ENCODE measurements at regions not wholly inside any gene's neighbourhood (a gene's known extent, or its start where the extent isn't known, plus 50 kb on each side); places are given as distances from the start of the nearest gene placed in this dataset.
"Not testable (repeated sequence)": the region's sequence is repeated elsewhere in the genome, so short reads cannot be mapped to it uniquely, and the experiment has no call there.

DNA sequence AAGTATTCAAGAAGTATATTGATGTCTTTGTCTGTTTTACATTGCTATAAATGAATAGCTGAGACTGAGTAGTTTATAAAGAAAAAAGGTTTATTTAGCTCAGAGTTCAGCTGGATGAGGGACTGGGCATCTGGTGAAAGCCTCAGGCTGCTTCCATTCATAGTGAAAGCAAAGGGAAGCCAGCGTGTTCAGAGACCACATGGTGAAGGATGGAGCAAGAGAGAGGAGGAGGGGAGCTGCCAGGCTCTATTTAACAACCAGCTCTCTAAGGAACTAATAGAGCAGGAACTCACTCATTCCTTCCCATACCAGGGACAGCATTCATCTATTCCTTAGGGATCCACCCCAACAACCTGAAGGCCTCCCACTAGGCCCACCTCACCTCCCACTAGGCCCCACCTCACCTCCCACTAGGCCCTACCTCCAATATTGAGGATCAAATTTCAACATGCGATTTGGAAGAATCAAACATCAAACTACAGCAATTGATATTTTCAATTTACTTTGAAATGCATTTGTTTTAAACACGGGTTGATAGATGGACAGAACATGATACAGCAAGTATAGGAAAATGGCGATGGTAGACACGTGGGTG lies 167.5 kb upstream of the HES1 start:
- no peak for DNase-seq
- Mint-ChIP-seq H3K9me3 (ENCODE audit: low read depth, unreplicated experiment) (no peaks in the 10 kb centered on the region), H3K27me3 (ENCODE audit: unreplicated experiment) (no peaks in the 10 kb centered on the region), H3K27ac (ENCODE audit: unreplicated experiment) (no peak overlapping the region), H3K4me3 (ENCODE audit: low read depth, unreplicated experiment) (no peak overlapping the region), H3K36me3 (ENCODE audit: insufficient read depth, unreplicated experiment) (no peaks in the 10 kb centered on the region), H3K4me1 (ENCODE audit: low read depth, unreplicated experiment) (peaks cover 39% of the 10 kb centered on the region)
- BruUV-seq (replicated peaks) = no TSS peak
- CTCF ChIA-PET = no interaction called here
- intact Hi-C loops (cut with micrococcal nuclease; ENCODE audit: unreplicated experiment) = no loop called here
- TF ChIP-seq, protein P1, sequence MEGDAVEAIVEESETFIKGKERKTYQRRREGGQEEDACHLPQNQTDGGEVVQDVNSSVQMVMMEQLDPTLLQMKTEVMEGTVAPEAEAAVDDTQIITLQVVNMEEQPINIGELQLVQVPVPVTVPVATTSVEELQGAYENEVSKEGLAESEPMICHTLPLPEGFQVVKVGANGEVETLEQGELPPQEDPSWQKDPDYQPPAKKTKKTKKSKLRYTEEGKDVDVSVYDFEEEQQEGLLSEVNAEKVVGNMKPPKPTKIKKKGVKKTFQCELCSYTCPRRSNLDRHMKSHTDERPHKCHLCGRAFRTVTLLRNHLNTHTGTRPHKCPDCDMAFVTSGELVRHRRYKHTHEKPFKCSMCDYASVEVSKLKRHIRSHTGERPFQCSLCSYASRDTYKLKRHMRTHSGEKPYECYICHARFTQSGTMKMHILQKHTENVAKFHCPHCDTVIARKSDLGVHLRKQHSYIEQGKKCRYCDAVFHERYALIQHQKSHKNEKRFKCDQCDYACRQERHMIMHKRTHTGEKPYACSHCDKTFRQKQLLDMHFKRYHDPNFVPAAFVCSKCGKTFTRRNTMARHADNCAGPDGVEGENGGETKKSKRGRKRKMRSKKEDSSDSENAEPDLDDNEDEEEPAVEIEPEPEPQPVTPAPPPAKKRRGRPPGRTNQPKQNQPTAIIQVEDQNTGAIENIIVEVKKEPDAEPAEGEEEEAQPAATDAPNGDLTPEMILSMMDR (IDR thresholded peaks at IDR 0.05; ENCODE audit: unreplicated experiment) = no peak

DNA sequence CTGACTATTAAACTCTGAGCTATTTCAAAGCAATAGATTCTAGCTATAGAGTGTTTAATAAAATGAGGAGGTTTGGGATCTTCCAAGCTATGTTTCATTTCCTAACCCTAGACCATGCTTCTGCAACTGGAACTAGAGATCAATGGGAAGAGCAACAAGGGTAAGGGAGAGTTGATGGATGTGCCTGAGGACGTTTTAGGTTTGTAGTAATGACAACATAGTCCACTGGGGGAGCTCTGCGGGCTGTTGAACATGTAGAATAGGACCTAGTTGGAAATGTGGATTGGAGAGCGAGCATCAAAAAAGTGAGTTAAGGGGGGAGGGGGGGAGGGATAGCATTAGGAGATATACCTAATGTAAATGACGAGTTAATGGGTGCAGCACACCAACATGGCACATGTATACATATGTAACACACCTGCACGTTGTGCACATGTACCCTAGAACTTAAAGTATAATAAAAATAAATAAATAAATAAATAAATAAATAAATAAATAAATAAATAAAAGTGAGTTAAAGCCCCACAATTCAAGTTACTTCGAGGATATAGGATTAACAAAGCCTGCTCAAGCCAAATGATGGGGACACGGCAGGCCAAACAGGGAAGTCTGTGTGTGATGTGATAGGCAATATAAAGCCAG lies 165.7 kb upstream of the HES1 start:
- peak overlapping the region; percentile 29 for H3K27ac Mint-ChIP-seq (ENCODE audit: unreplicated experiment)
- not testable (repeated sequence) for H3K27me3 Mint-ChIP-seq (ENCODE audit: unreplicated experiment); H3K9me3 Mint-ChIP-seq (ENCODE audit: low read depth, unreplicated experiment); BruUV-seq (replicated peaks); H3K36me3 Mint-ChIP-seq (ENCODE audit: insufficient read depth, unreplicated experiment)
- CTCF ChIA-PET = interaction anchor here (0.6 to 3.0 kb wide), 11 partner anchors 11 to 346 kb away, joined by 3 to 17 read pairs (median 3); no protein-coding TSS in a partner anchor
- H3K4me3 Mint-ChIP-seq (ENCODE audit: low read depth, unreplicated experiment) = peak overlapping the region; percentile 56
- intact Hi-C loops (cut with micrococcal nuclease; ENCODE audit: unreplicated experiment) = loop anchor here (2.0 kb wide), 1 partner anchor 33 kb away; no protein-coding TSS in a partner anchor
- H3K4me1 Mint-ChIP-seq (ENCODE audit: low read depth, unreplicated experiment) = peaks cover 55% of the 10 kb centered on the region
- TF ChIP-seq, protein P1 (IDR thresholded peaks at IDR 0.05; ENCODE audit: unreplicated experiment) = peak; percentile 53
- DNase-seq = peak; percentile 73

DNA sequence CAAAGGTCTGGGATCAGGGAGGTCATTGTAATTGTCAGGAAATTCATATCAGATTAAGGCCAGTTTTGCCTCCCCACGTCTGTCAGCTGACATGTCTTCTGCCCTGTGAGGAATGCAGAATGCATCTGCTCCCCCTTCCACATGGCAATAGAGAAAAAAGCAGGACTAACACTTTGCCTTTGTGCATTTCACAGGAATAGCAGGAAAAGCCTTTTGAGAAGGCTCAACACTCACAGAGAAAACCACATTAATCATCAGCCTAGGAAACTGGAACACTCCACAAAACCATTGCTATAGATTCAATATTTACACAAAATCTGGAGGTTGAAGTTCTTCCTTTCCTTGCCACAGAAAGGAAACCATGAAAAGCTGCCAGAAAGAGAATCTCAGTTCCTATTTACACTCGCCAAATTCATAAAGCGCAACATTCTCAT lies 165.2 kb upstream of the HES1 start:
- BruUV-seq (replicated peaks) = TSS peak; percentile 88
- H3K36me3 Mint-ChIP-seq (ENCODE audit: insufficient read depth, unreplicated experiment) = no peaks in the 10 kb centered on the region
- TF ChIP-seq, protein P1 (IDR thresholded peaks at IDR 0.05; ENCODE audit: unreplicated experiment) = no peak
- peak overlapping the region; percentile 56 for H3K4me3 Mint-ChIP-seq (ENCODE audit: low read depth, unreplicated experiment)
- CTCF ChIA-PET = interaction anchor here (0.6 to 3.0 kb wide), 12 partner anchors 11 to 345 kb away, joined by 3 to 17 read pairs (median 4); no protein-coding TSS in a partner anchor
- peak; percentile 24 for DNase-seq
- H3K9me3 Mint-ChIP-seq (ENCODE audit: low read depth, unreplicated experiment) = no peaks in the 10 kb centered on the region
- peak overlapping the region; percentile 29 for H3K27ac Mint-ChIP-seq (ENCODE audit: unreplicated experiment)
- intact Hi-C loops (cut with micrococcal nuclease; ENCODE audit: unreplicated experiment) = loop anchor here (1.0 to 2.0 kb wide), 4 partner anchors 32 to 189 kb away; no protein-coding TSS in a partner anchor
- no peaks in the 10 kb centered on the region for H3K27me3 Mint-ChIP-seq (ENCODE audit: unreplicated experiment)
- H3K4me1 Mint-ChIP-seq (ENCODE audit: low read depth, unreplicated experiment) = peaks cover 60% of the 10 kb centered on the region

DNA sequence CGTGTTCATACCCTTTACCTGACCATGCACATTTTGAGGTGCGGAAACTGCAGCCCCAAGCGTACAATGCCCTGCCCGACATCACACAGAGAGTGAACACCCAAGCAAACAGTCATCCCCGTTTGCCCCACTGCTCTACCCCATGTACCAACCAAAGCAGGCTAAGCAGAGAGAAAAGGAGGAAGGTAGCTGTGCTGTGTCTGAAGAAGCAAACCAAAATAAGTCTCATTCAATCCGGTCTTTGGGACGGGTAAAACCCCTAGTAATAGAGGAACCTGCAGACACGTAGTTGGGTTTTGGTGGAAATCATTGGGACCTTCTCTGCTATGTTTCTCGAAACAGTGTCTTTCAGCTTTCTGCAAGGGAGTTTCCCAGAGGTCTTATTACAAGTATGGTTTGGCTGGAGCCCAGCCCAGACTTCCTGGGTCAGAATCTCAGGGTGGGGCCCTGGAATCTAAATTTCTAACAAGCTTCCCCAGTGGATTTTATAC lies 164.6 kb upstream of the HES1 start:
- intact Hi-C loops (cut with micrococcal nuclease; ENCODE audit: unreplicated experiment) = loop anchor here (1.0 to 2.0 kb wide), 4 partner anchors 31 to 190 kb away; no protein-coding TSS in a partner anchor
- H3K27ac Mint-ChIP-seq (ENCODE audit: unreplicated experiment) = peak overlapping the region; percentile 29
- no peaks in the 10 kb centered on the region for H3K27me3 Mint-ChIP-seq (ENCODE audit: unreplicated experiment)
- CTCF ChIA-PET = interaction anchor here (0.5 to 3.0 kb wide), 16 partner anchors 11 to 345 kb away, joined by 3 to 17 read pairs (median 3); no protein-coding TSS in a partner anchor
- no TSS peak for BruUV-seq (replicated peaks)
- H3K36me3 Mint-ChIP-seq (ENCODE audit: insufficient read depth, unreplicated experiment) = no peaks in the 10 kb centered on the region
- peak; percentile 66 for DNase-seq
- TF ChIP-seq, protein P1 (IDR thresholded peaks at IDR 0.05; ENCODE audit: unreplicated experiment) = no peak
- H3K9me3 Mint-ChIP-seq (ENCODE audit: low read depth, unreplicated experiment) = no peaks in the 10 kb centered on the region
- H3K4me3 Mint-ChIP-seq (ENCODE audit: low read depth, unreplicated experiment) = peak overlapping the region; percentile 56
- H3K4me1 Mint-ChIP-seq (ENCODE audit: low read depth, unreplicated experiment) = peaks cover 60% of the 10 kb centered on the region

All from Calu3 (cell line).